AG04450 (cell line): ENCODE measurements at regions not wholly inside any gene's neighbourhood (a gene's known extent, or its start where the extent isn't known, plus 50 kb on each side); places are given as distances from the start of the nearest gene placed in this dataset.

Experiments
- CTCF ChIA-PET: fragments of 300-600, 350-600 bp; formaldehyde crosslinking; extraction: SDS; loops from one replicate; lab custom pipeline; 2022; ENCODE audit warnings: antibody characterized with exemption, inconsistent platforms; lab: Charles Lee
- POLR2A ChIA-PET: fragments of 350-600 bp; formaldehyde crosslinking; extraction: SDS; loops from one replicate; lab custom pipeline; 2021; ENCODE audit warnings: antibody characterized with exemption, inconsistent platforms; lab: Yijun Ruan, JAX
- DNase-seq: peaks from one replicate; pipeline ENCODE4 v3.0.0-alpha.2; 2011; ENCODE audit warnings: low read depth, low spot score
- H3K27ac ChIP-seq: one replicate; pipeline ENCODE4 v1.5.1; 2012; ENCODE audit warnings: low read depth, low read length, control low read depth
- H3K27me3 ChIP-seq: one replicate; pipeline ENCODE4 v1.6.0; 2012; ENCODE audit warnings: low read length; ENCODE audit not compliant: control insufficient read depth, insufficient read depth
- H3K4me3 ChIP-seq: 2 replicates; pipeline ENCODE4 v1.5.1; 2011; ENCODE audit warnings: mild to moderate bottlenecking, low read depth, low read length, control low read depth
- H3K9me3 ChIP-seq: 2 replicates; pipeline ENCODE4 v1.5.1; 2012; ENCODE audit warnings: low read length; ENCODE audit not compliant: control insufficient read depth, insufficient read depth
- CTCF ChIP-seq: IDR thresholded peaks from 2 replicates; pipeline ENCODE4 v1.5.1; 2011; ENCODE audit warnings: low read depth, low read length, control low read depth, inconsistent platforms

GRCh38 chr11:129694966-129695365 is 120.7 kb upstream of the TMEM45B start:
- no peak for TF ChIP-seq CTCF
- Histone ChIP-seq H3K9me3 (no peaks in the 10 kb centered on the region; the same call in 1 of the 2 replicates), H3K4me3 (no peak overlapping the region), H3K27ac (no peak overlapping the region), H3K27me3 (peaks cover 7% of the 10 kb centered on the region)
- POLR2A ChIA-PET = no interaction called here
- CTCF ChIA-PET = interaction anchor here (0.7 to 2.7 kb wide), 19 partner anchors 16 to 576 kb away, joined by 3 to 24 read pairs (median 3); partner anchors contain the start of gene BARX2
- no peak for DNase-seq

- H3K27ac ChIP-seq = no peak overlapping the region
- ChIA-PET POLR2A (no interaction called here), CTCF (interaction anchor here (0.6 to 2.7 kb wide), 21 partner anchors 15 to 577 kb away, joined by 3 to 24 read pairs (median 4); partner anchors contain the start of gene BARX2)
- peak; percentile 72 for TF ChIP-seq CTCF
- no peak for DNase-seq
- no peaks in the 10 kb centered on the region; the same call in 1 of the 2 replicates for H3K9me3 ChIP-seq
- peak overlapping the region; percentile 32 for H3K4me3 ChIP-seq
- H3K27me3 ChIP-seq = peaks cover 4% of the 10 kb centered on the region
Observed at GRCh38 chr11:129695571-129696308, 119.9 kb upstream of the TMEM45B start.

GRCh38 chr11:129696309-129696989 is 119.2 kb upstream of the TMEM45B start:
- Histone ChIP-seq H3K27ac (no peak overlapping the region), H3K27me3 (peaks cover 6% of the 10 kb centered on the region), H3K9me3 (no peaks in the 10 kb centered on the region; the same call in 1 of the 2 replicates), H3K4me3 (no peak overlapping the region)
- ChIA-PET CTCF (interaction anchor here (0.6 to 2.7 kb wide), 14 partner anchors 15 to 578 kb away, joined by 3 to 24 read pairs (median 4); partner anchors contain the start of gene BARX2), POLR2A (no interaction called here)
- no peak; the same call in 1 of the 2 replicates for TF ChIP-seq CTCF
- DNase-seq = no peak

- no peak for TF ChIP-seq CTCF
- DNase-seq = no peak
- ChIA-PET CTCF (no interaction called here), POLR2A (no interaction called here)
- Histone ChIP-seq H3K9me3 (no peaks in the 10 kb centered on the region; the same call in 1 of the 2 replicates), H3K4me3 (no peak overlapping the region), H3K27me3 (peaks cover 6% of the 10 kb centered on the region), H3K27ac (no peak overlapping the region)
Observed at GRCh38 chr11:129698212-129698611, 117.4 kb upstream of the TMEM45B start.
